KBM-7 (cell line): ENCODE measurements at regions not wholly inside any gene's neighbourhood (a gene's known extent, or its start where the extent isn't known, plus 50 kb on each side); places are given as distances from the start of the nearest gene placed in this dataset.

ENCODE experiments used
- DNase-seq: peaks from one replicate; pipeline ENCODE4 v3.0.0-alpha.2; 2015
- in situ Hi-C: fragments of 300-500 bp; cut with MboI; formaldehyde crosslinking; loops from 2 replicates; pipeline ENCODE4 v1.14.3; 2020; ENCODE audit warnings: low sequenced_read_pairs, low pct_unique_long_range_greater_than_20kb, mixed read lengths

- DNase-seq: no peak
- in situ Hi-C loops: no loop called here
Measured at GRCh38 chrX:40168480-40169011, 70.8 kb upstream of the BCOR start.

GRCh38 chrX:40167850-40168479 lies 70.2 kb upstream of the BCOR start:
- DNase-seq: no peak
- in situ Hi-C loops: no loop called here

- in situ Hi-C loops: no loop called here
Measured at GRCh38 chrX:40167233-40167849, 69.6 kb upstream of the BCOR start.

DNA sequence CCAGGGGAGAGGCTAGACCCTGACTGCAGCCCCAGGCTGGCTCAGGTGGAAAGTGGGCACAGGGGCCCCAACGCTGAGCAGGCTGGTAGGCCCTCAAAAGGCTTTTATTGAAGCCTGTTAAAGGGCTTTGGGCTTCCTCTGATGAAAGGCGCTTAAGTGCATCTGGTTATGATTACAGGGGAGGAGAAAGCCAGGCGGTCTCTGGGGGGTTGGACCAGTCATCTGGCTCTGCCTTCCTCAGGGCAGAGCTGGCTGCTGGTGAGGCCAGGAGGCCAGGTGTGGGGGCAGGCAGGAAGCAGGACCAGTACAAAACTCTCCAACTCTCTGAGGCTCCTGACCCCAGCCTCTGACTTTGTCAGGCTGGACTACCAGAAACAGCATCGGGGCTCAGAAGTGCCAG lies 68.8 kb upstream of the BCOR start:
- in situ Hi-C loops: no loop called here

More at GRCh38 chrX:40167233-40167849, 69.6 kb upstream of the BCOR start:
- no peak for DNase-seq

GRCh38 chrX:40165861-40166260 lies 68.1 kb upstream of the BCOR start:
- no peak for DNase-seq
- in situ Hi-C loops: no loop called here

More for the DNA sequence above, 68.8 kb upstream of the BCOR start:
- no peak for DNase-seq

DNA sequence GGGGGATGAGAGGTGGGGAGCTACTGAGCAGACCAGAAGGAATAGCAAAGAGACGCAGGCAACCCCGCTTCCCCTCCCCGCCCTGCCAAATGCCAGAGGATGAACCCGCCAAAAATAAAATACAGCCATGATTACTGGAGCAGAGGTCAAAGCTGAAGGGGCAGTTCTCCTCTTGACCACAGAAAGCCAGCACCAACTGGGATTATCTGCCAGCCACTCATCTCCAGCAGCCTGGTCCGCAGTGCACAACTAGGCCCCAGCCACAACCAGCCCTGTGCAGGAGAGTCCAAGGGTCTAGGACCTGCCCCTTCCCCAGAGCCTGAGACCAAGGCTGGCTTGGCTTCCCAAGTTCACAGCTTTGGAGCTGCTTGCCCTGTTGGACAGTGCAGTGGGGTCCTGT lies 67.4 kb upstream of the BCOR start:
- in situ Hi-C loops: no loop called here
- no peak for DNase-seq

DNA sequence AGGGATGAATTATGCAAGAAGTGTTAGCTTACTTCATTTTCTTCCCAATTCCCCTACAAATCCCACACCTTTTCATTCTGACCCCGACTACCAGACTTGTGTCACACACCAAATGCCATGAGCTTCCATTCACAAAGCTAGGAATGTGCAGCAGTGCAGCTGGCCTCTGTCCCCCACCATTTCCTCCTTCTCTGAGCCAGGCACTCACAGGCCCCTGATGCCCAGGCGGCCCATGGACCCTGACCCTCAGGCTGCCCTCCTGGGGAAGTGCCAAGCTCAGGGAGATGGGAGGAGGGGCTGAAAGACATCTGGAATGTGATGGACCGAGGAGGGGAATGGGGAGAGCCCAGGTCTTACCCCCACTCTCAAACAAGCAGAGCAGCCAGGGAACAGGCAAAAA lies 67.0 kb upstream of the BCOR start:
- in situ Hi-C loops: no loop called here
- DNase-seq: no peak

GRCh38 chrX:40158036-40158706 lies 60.4 kb upstream of the BCOR start:
- in situ Hi-C loops: no loop called here
- DNase-seq: no peak

- no peak for DNase-seq
- in situ Hi-C loops: no loop called here
Measured at GRCh38 chrX:40157228-40158035, 59.7 kb upstream of the BCOR start.

DNA sequence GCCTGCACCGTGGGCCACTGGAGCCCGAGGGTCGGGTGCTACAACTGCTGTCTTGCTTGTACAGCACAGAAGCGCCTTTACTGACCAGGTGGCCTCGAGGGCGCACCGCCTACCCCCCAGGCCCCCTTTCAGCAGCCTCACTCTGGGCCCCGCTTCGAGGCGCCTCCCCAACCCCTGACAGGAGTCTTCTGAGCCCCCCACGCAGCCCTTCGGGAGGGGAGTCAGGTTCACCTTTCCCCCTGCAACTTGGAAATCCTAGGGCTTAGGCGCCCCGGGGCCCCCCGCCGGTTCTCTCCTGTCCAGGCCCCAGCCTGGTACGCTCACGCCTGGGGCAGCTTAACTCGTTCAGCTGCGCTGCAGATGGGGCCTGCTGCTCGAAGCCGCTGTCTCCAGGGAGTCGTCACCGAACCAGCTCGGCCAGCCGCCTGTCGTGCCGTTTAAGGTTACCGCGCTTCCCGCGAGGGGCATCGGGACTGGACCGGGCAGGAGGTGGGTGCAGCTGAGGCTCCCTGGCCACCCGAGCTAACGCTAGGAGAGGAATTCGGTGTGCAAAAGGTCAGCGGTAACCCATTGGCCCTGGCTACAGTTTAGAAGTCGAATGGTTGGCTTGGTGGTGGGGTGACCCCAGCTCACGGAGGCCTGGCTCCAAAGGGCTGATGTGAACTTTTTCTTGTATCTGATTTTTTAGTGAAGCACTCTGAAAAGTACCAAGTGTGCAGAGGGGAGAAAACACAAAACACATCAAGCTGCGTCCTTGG lies 58.9 kb upstream of the BCOR start:
- no peak for DNase-seq
- in situ Hi-C loops: no loop called here

- in situ Hi-C loops: no loop called here
Measured at GRCh38 chrX:40155589-40156469, 58.1 kb upstream of the BCOR start.

GRCh38 chrX:40154853-40155588 lies 57.3 kb upstream of the BCOR start:
- peak; percentile 81 for DNase-seq

More at GRCh38 chrX:40155589-40156469, 58.1 kb upstream of the BCOR start:
- no peak for DNase-seq

DNA sequence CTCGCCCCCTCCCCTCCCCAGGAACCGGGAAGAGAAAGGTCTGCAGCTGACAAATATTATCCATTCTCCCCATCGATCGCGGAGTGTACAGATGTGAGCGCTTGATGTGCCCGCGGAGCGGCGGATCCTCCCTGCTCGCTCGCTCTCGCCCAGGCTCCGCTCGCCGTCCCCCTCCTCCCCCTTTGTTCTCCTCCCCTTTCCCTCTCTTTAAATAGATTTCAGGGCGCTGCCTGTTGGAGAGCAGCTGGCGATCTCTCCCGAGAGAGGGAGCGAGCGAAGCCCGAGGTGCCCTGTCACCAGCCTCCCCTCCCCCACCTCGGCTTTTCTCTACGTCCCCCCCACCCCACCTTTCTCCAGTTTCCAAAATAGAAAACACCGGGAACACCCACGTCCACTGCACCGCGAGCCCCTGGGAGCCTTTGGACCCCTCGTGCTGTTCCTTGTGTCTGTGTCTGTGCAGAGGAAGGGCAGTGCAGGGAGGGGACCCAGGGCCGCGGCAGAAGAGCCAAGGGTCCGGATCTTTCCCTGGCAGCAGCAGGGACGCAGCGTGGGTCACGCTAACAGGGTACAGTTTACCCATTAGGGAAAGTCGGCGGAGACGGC lies 56.6 kb upstream of the BCOR start:
- in situ Hi-C loops: no loop called here
- DNase-seq: peak; percentile 68

More at GRCh38 chrX:40154853-40155588, 57.3 kb upstream of the BCOR start:
- in situ Hi-C loops: no loop called here

- in situ Hi-C loops: no loop called here
- DNase-seq: peak; percentile 88
Measured at GRCh38 chrX:40153345-40154249, 55.8 kb upstream of the BCOR start.

GRCh38 chrX:40152741-40153344 lies 55.1 kb upstream of the BCOR start:
- in situ Hi-C loops: no loop called here
- peak; percentile 69 for DNase-seq
